Stimulated activated naive B cell treated with anti-CD40 and anti-IgM and Interleukin-4, amounts not matched to agents 10 μg/mL and 1 μg/mL and 100 μg/mL, for 72 hours (primary cell): ENCODE measurements at regions not wholly inside any gene's neighbourhood (a gene's known extent, or its start where the extent isn't known, plus 50 kb on each side); places are given as distances from the start of the nearest gene placed in this dataset.
"Not testable (repeated sequence)": the region's sequence is repeated elsewhere in the genome, so short reads cannot be mapped to it uniquely, and the experiment has no call there.

Experiments
- ATAC-seq, 2 donors: fragments of 150-1000 bp; cut with Tn5 transposase; replicated peaks; 2 replicates each; pipeline ENCODE4 v1.10.0; 2021; ENCODE audit warnings: moderate library complexity in 1 of 2
- DNase-seq: peaks from one replicate; pipeline ENCODE4 v3.0.0; 2021
- H3K27ac Mint-ChIP-seq: one replicate; pipeline ENCODE4 v1.8.0; 2022; ENCODE audit warnings: mild to moderate bottlenecking, mixed read lengths
- H3K27me3 Mint-ChIP-seq, 2 donors: one replicate each; pipeline ENCODE4 v1.8.0; 2022; ENCODE audit warnings: mixed read lengths in 2 of 2
- H3K36me3 Mint-ChIP-seq, 2 donors: one replicate each; pipeline ENCODE4 v1.8.0; 2022; ENCODE audit warnings: mixed read lengths in 2 of 2, mild to moderate bottlenecking in 1 of 2
- H3K4me1 Mint-ChIP-seq, 2 donors: one replicate each; pipeline ENCODE4 v1.8.0; 2022; ENCODE audit warnings: mixed read lengths in 2 of 2, mild to moderate bottlenecking in 1 of 2
- H3K4me3 Mint-ChIP-seq, 2 donors: one replicate each; pipeline ENCODE4 v1.8.0; 2022; ENCODE audit warnings: mild to moderate bottlenecking in 2 of 2, mixed read lengths in 2 of 2, moderate library complexity in 1 of 2
- H3K9me3 Mint-ChIP-seq, 2 donors: one replicate each; pipeline ENCODE4 v1.8.0; 2022; ENCODE audit warnings: mixed read lengths in 2 of 2, mild to moderate bottlenecking in 1 of 2

GRCh38 chr2:7375901-7376300 is 458.7 kb downstream of the RNF144A start:
- no peak for DNase-seq
- no peak overlapping the region for H3K27ac Mint-ChIP-seq
- H3K4me1 Mint-ChIP-seq = peaks cover 0 to 3% of the 10 kb centered on the region in 2 donors
- peaks cover 0 to 2% of the 10 kb centered on the region in 2 donors for H3K9me3 Mint-ChIP-seq
- peaks cover 6% of the 10 kb centered on the region in 2 donors for H3K27me3 Mint-ChIP-seq
- ATAC-seq = no peak
- H3K4me3 Mint-ChIP-seq = no peak overlapping the region
- no peaks in the 10 kb centered on the region for H3K36me3 Mint-ChIP-seq

- H3K27ac Mint-ChIP-seq = no peak overlapping the region
- peaks cover 6 to 9% of the 10 kb centered on the region in 2 donors for H3K27me3 Mint-ChIP-seq
- H3K4me3 Mint-ChIP-seq = no peak overlapping the region
- ATAC-seq (peak in 1 of 2 donors; percentile 7), DNase-seq (no peak)
- H3K9me3 Mint-ChIP-seq = no peaks in the 10 kb centered on the region
- no peaks in the 10 kb centered on the region for H3K36me3 Mint-ChIP-seq
- peaks cover 0 to 3% of the 10 kb centered on the region in 2 donors for H3K4me1 Mint-ChIP-seq
Observed at GRCh38 chr2:7377916-7378569, 460.8 kb downstream of the RNF144A start.

GRCh38 chr2:7378591-7378990 is 461.4 kb downstream of the RNF144A start:
- ATAC-seq = no peak
- DNase-seq = no peak
- H3K4me1 Mint-ChIP-seq = peaks cover 0 to 3% of the 10 kb centered on the region in 2 donors
- H3K4me3 Mint-ChIP-seq = no peak overlapping the region
- no peaks in the 10 kb centered on the region for H3K36me3 Mint-ChIP-seq
- H3K9me3 Mint-ChIP-seq = no peaks in the 10 kb centered on the region
- peaks cover 6 to 9% of the 10 kb centered on the region in 2 donors for H3K27me3 Mint-ChIP-seq
- H3K27ac Mint-ChIP-seq = no peak overlapping the region

GRCh38 chr2:7379799-7380198 is 462.6 kb downstream of the RNF144A start:
- Mint-ChIP-seq H3K27ac (no peak overlapping the region), H3K9me3 (no peaks in the 10 kb centered on the region), H3K4me1 (peaks cover 0 to 4% of the 10 kb centered on the region in 2 donors), H3K4me3 (no peak overlapping the region), H3K27me3 (peaks cover 9 to 12% of the 10 kb centered on the region in 2 donors), H3K36me3 (no peaks in the 10 kb centered on the region)
- no peak for DNase-seq
- ATAC-seq = no peak

GRCh38 chr2:7384773-7385349 is 467.6 kb downstream of the RNF144A start:
- no peak for DNase-seq
- peaks cover 0 to 3% of the 10 kb centered on the region in 2 donors for H3K4me1 Mint-ChIP-seq
- no peak for ATAC-seq
- H3K27me3 Mint-ChIP-seq = peaks cover 3 to 7% of the 10 kb centered on the region in 2 donors
- H3K36me3 Mint-ChIP-seq = no peaks in the 10 kb centered on the region
- H3K9me3 Mint-ChIP-seq = no peaks in the 10 kb centered on the region
- no peak overlapping the region for H3K4me3 Mint-ChIP-seq
- no peak overlapping the region for H3K27ac Mint-ChIP-seq

- H3K4me1 Mint-ChIP-seq, ATAC-seq, H3K27me3 Mint-ChIP-seq, H3K36me3 Mint-ChIP-seq, H3K27ac Mint-ChIP-seq, H3K4me3 Mint-ChIP-seq, DNase-seq, H3K9me3 Mint-ChIP-seq: not testable (repeated sequence)
Observed at GRCh38 chr2:7390311-7390710, 473.1 kb downstream of the RNF144A start.

GRCh38 chr2:7392076-7392787 is 475.0 kb downstream of the RNF144A start:
- no peak for ATAC-seq

GRCh38 chr2:7394195-7394594 is 477.0 kb downstream of the RNF144A start:
- no peaks in the 10 kb centered on the region for H3K27me3 Mint-ChIP-seq
- no peaks in the 10 kb centered on the region for H3K4me1 Mint-ChIP-seq
- ATAC-seq (no peak), DNase-seq (no peak)
- no peak overlapping the region for H3K27ac Mint-ChIP-seq
- no peaks in the 10 kb centered on the region for H3K9me3 Mint-ChIP-seq
- no peak overlapping the region for H3K4me3 Mint-ChIP-seq
- H3K36me3 Mint-ChIP-seq = no peaks in the 10 kb centered on the region

More at GRCh38 chr2:7392076-7392787, 475.0 kb downstream of the RNF144A start:
- no peaks in the 10 kb centered on the region for H3K4me1 Mint-ChIP-seq
- DNase-seq = no peak
- H3K27me3 Mint-ChIP-seq = no peaks in the 10 kb centered on the region
- H3K9me3 Mint-ChIP-seq = no peaks in the 10 kb centered on the region
- no peak overlapping the region for H3K4me3 Mint-ChIP-seq
- no peak overlapping the region for H3K27ac Mint-ChIP-seq
- no peaks in the 10 kb centered on the region for H3K36me3 Mint-ChIP-seq

GRCh38 chr2:7400628-7401027 is 483.4 kb downstream of the RNF144A start:
- Mint-ChIP-seq H3K9me3 (no peaks in the 10 kb centered on the region), H3K4me3 (no peak overlapping the region), H3K4me1 (no peaks in the 10 kb centered on the region), H3K27ac (no peak overlapping the region), H3K27me3 (peaks cover 0 to 5% of the 10 kb centered on the region in 2 donors), H3K36me3 (no peaks in the 10 kb centered on the region)
- ATAC-seq (no peak), DNase-seq (no peak)

- Mint-ChIP-seq H3K27ac (no peak overlapping the region), H3K27me3 (peaks cover 0 to 5% of the 10 kb centered on the region in 2 donors), H3K36me3 (no peaks in the 10 kb centered on the region), H3K9me3 (no peaks in the 10 kb centered on the region), H3K4me3 (no peak overlapping the region), H3K4me1 (no peaks in the 10 kb centered on the region)
- DNase-seq (no peak), ATAC-seq (no peak)
Observed at GRCh38 chr2:7403092-7403775, 486.0 kb downstream of the RNF144A start.

- no peak for ATAC-seq
- H3K4me1 Mint-ChIP-seq = no peaks in the 10 kb centered on the region
- H3K4me3 Mint-ChIP-seq = no peak overlapping the region
- H3K27ac Mint-ChIP-seq = no peak overlapping the region
- H3K36me3 Mint-ChIP-seq = no peaks in the 10 kb centered on the region
- no peaks in the 10 kb centered on the region for H3K9me3 Mint-ChIP-seq
- H3K27me3 Mint-ChIP-seq = peaks cover 0 to 10% of the 10 kb centered on the region in 2 donors
- DNase-seq = no peak
Observed at GRCh38 chr2:7405861-7406715, 488.9 kb downstream of the RNF144A start.

- H3K36me3 Mint-ChIP-seq = no peaks in the 10 kb centered on the region
- H3K4me3 Mint-ChIP-seq = no peak overlapping the region
- no peak overlapping the region for H3K27ac Mint-ChIP-seq
- DNase-seq = no peak
- peaks cover 0 to 2% of the 10 kb centered on the region in 2 donors for H3K4me1 Mint-ChIP-seq
- H3K27me3 Mint-ChIP-seq = peaks cover 0 to 10% of the 10 kb centered on the region in 2 donors
- ATAC-seq = no peak
- H3K9me3 Mint-ChIP-seq = no peaks in the 10 kb centered on the region
Observed at GRCh38 chr2:7407001-7407400, 489.8 kb downstream of the RNF144A start.

GRCh38 chr2:7407906-7408680 is 490.9 kb downstream of the RNF144A start:
- Mint-ChIP-seq H3K4me3 (no peak overlapping the region), H3K9me3 (no peaks in the 10 kb centered on the region), H3K4me1 (peaks cover 0 to 2% of the 10 kb centered on the region in 2 donors), H3K27ac (no peak overlapping the region), H3K27me3 (peaks cover 0 to 5% of the 10 kb centered on the region in 2 donors), H3K36me3 (no peaks in the 10 kb centered on the region)
- no peak for ATAC-seq
- no peak for DNase-seq
